Gastrocnemius medialis (tissue), 4 donors: ENCODE measurements at regions not wholly inside any gene's neighbourhood (a gene's known extent, or its start where the extent isn't known, plus 50 kb on each side); places are given as distances from the start of the nearest gene placed in this dataset.

Experiments
- ATAC-seq, 2 donors: fragments of 150-250 bp; one replicate each; pipeline ENCODE4 v1.9.1; 2016
- DNase-seq, 2 donors: peaks; one replicate each; pipeline ENCODE4 v3.0.0-alpha.2; 2019
- H3K27ac ChIP-seq, 4 donors: fragments of 200-600 bp; sonication (generic); 1 replicate in 1 of 4; 2 replicates in 3 of 4; pipeline ENCODE4 v1.5.1; 2016 to 2018; ENCODE audit warnings: mild to moderate bottlenecking in 2 of 4, moderate library complexity in 1 of 4
- H3K27me3 ChIP-seq, 3 donors: fragments of 200-600 bp; sonication (generic) in 2 of 3; 1 replicate in 1 of 3; 2 replicates in 2 of 3; pipeline versions ENCODE4 v1.5.1 to v1.6.0; 2016 to 2019; ENCODE audit warnings: mild to moderate bottlenecking in 1 of 3, moderate library complexity in 1 of 3
- H3K36me3 ChIP-seq, 2 donors: fragments of 200-600 bp; sonication (generic) in 1 of 2; one replicate each; pipeline ENCODE4 v1.5.1; 2017 to 2018
- H3K4me1 ChIP-seq, 2 donors: fragments of 200-600 bp; sonication (generic) in 1 of 2; one replicate each; pipeline ENCODE4 v1.5.1; 2016 to 2017; ENCODE audit warnings: mild to moderate bottlenecking in 2 of 2
- H3K4me3 ChIP-seq, 4 donors: fragments of 200-600 bp; sonication (generic) in 3 of 4; 1 replicate in 1 of 4; 2 replicates in 3 of 4; pipeline ENCODE4 v1.5.1; 2016 to 2019; ENCODE audit warnings: mild to moderate bottlenecking in 2 of 4
- H3K9me3 ChIP-seq, 3 donors: fragments of 200-600 bp; sonication (generic) in 2 of 3; 1 replicate in 1 of 3; 2 replicates in 2 of 3; pipeline ENCODE4 v1.5.1; 2016 to 2019
- POLR2A ChIP-seq, 2 donors: fragments of 450-650 bp; IDR thresholded peaks; one replicate each; pipeline ENCODE4 v1.6.1; 2017; ENCODE audit warnings: antibody characterized with exemption in 2 of 2, mild to moderate bottlenecking in 2 of 2, moderate library complexity in 2 of 2
- in situ Hi-C, 4 donors: fragments of 200-750 bp; cut with MboI; loops; one replicate each; pipeline versions ENCODE4 v1.15.0 to v1.8.0; 2017; ENCODE audit warnings: low sequenced_read_pairs in 4 of 4
- intact Hi-C: fragments of 100-400 bp; cut with DNase I; formaldehyde crosslinking; loops from one replicate; pipeline ENCODE4 v1.15.1; 2023; ENCODE audit warnings: low total_unique reads
- TF ChIP-seq, protein P1 (sequence below), 5 experiments: fragments of 450-650 bp in 3 of 5; fragments of 200-600 bp in 2 of 5; sonication (generic) in 2 of 5; IDR thresholded peaks in 4 of 5; conservative IDR thresholded peaks in 1 of 5; 1 replicate in 4 of 5; 2 replicates in 1 of 5; pipeline ENCODE4 v1.5.1; 2016 to 2019; ENCODE audit warnings: antibody characterized with exemption in 5 of 5, mild to moderate bottlenecking in 3 of 5, moderate library complexity in 3 of 5

DNA sequence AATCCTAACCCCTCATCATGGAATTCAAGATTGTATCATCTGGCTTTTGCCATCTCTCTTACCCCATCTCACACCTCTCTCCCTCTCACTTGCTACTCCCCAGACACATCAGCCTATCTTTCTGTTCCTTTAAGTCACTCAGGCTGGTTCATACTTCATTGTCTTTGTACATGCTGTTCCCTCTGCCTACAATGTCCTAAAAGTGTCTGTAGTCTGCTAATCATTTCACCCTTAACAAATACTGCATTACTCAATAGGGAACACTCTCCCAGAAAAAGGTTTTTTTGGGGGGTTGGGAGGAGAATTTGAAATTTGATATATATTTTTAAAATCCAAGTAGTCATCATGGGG lies 146.2 kb upstream of the KLF7 start:
- H3K4me3 ChIP-seq = no peak overlapping the region
- H3K36me3 ChIP-seq = no peaks in the 10 kb centered on the region
- H3K4me1 ChIP-seq = peaks cover 6 to 14% of the 10 kb centered on the region in 2 donors
- TF ChIP-seq POLR2A (IDR thresholded peaks at IDR 0.05) = no peak
- TF ChIP-seq, protein P1, sequence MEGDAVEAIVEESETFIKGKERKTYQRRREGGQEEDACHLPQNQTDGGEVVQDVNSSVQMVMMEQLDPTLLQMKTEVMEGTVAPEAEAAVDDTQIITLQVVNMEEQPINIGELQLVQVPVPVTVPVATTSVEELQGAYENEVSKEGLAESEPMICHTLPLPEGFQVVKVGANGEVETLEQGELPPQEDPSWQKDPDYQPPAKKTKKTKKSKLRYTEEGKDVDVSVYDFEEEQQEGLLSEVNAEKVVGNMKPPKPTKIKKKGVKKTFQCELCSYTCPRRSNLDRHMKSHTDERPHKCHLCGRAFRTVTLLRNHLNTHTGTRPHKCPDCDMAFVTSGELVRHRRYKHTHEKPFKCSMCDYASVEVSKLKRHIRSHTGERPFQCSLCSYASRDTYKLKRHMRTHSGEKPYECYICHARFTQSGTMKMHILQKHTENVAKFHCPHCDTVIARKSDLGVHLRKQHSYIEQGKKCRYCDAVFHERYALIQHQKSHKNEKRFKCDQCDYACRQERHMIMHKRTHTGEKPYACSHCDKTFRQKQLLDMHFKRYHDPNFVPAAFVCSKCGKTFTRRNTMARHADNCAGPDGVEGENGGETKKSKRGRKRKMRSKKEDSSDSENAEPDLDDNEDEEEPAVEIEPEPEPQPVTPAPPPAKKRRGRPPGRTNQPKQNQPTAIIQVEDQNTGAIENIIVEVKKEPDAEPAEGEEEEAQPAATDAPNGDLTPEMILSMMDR (IDR thresholded peaks at IDR 0.05 in 4 of 5, conservative IDR thresholded peaks at IDR 0.05 in 1 of 5) = no peak
- DNase-seq (no peak), ATAC-seq (peak; percentile 31 to 35)
- intact Hi-C loops = no loop called here
- no peaks in the 10 kb centered on the region for H3K9me3 ChIP-seq
- H3K27ac ChIP-seq = peak overlapping the region in 3 of 4 donors; percentile 5 to 57 (median 6)
- in situ Hi-C loops = no loop called here
- H3K27me3 ChIP-seq = no peaks in the 10 kb centered on the region

DNA sequence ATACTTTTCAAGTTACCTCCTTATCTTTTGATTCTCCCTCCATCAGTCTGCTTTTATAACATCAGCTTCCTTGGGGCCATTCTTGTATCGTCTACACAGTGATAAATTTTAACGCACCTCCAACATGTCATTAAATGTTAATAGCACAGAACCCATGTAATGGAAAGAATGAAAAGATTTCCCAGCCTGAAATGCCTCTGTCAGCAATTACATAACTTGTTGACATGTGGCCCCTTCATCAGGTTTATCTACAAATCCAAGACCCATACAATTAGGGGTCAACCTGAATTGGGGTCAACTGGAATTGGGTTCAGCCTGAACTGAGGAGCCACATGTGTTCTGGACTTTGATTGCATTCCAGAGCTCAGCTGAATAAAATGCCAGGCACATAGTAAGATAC lies 148.2 kb upstream of the KLF7 start:
- no peaks in the 10 kb centered on the region for H3K9me3 ChIP-seq
- in situ Hi-C loops (no loop called here), intact Hi-C loops (no loop called here)
- no peak for ATAC-seq
- H3K36me3 ChIP-seq = no peaks in the 10 kb centered on the region
- DNase-seq = no peak
- no peaks in the 10 kb centered on the region for H3K27me3 ChIP-seq
- H3K4me3 ChIP-seq = no peak overlapping the region
- peaks cover 6 to 14% of the 10 kb centered on the region in 2 donors for H3K4me1 ChIP-seq
- H3K27ac ChIP-seq = no peak overlapping the region
- TF ChIP-seq POLR2A (IDR thresholded peaks at IDR 0.05) = no peak
- TF ChIP-seq, protein P1 (IDR thresholded peaks at IDR 0.05 in 4 of 5, conservative IDR thresholded peaks at IDR 0.05 in 1 of 5) = no peak

DNA sequence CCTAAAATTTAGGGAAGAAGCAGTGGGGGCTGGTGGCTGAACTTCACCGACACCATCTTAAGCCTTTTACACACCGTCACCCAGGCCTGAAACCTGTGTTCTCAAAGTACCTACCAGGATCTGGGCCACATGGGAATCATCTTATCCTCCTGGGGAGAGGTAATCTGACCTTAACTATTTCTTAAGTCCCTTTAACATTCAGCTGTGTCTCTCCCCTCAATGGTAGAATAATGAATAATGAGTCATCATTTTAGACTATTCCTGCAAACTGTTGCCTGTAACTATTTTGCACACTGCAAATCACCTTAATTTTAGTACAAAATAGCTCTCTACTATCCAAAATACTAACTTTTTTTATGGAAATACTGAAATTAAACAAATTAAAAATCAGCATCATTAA lies 149.4 kb upstream of the KLF7 start:
- ATAC-seq = no peak
- H3K27ac ChIP-seq = no peak overlapping the region
- no peaks in the 10 kb centered on the region for H3K27me3 ChIP-seq
- no peak for DNase-seq
- no peaks in the 10 kb centered on the region for H3K9me3 ChIP-seq
- peaks cover 6 to 14% of the 10 kb centered on the region in 2 donors for H3K4me1 ChIP-seq
- in situ Hi-C loops (no loop called here), intact Hi-C loops (no loop called here)
- H3K4me3 ChIP-seq = no peak overlapping the region
- TF ChIP-seq, protein P1 (IDR thresholded peaks at IDR 0.05 in 4 of 5, conservative IDR thresholded peaks at IDR 0.05 in 1 of 5) = no peak
- TF ChIP-seq POLR2A (IDR thresholded peaks at IDR 0.05) = no peak
- H3K36me3 ChIP-seq = no peaks in the 10 kb centered on the region

DNA sequence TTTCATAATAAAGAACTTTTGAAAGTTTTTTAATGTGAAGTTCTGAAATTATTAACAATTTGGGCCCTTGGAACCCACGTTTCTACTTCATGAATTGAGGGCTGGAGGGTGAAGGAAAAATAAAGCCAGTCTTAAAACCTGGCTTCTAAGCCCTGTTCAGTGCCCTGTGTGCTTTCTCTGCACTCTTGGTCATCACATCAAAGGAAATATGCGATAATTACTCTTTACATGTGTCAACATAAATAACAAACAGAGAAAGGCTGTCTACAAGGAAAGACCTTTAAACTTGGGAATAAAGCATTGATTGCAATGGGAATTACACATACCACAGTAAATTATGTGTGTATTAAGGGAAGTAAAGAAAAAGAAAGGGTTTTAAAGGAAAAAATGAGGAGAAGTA lies 150.7 kb upstream of the KLF7 start:
- Histone ChIP-seq H3K36me3 (no peaks in the 10 kb centered on the region), H3K27ac (no peak overlapping the region), H3K4me3 (no peak overlapping the region), H3K9me3 (no peaks in the 10 kb centered on the region), H3K4me1 (peaks cover 0 to 6% of the 10 kb centered on the region in 2 donors), H3K27me3 (no peaks in the 10 kb centered on the region)
- no peak for ATAC-seq
- no peak for TF ChIP-seq POLR2A (IDR thresholded peaks at IDR 0.05)
- TF ChIP-seq, protein P1 (IDR thresholded peaks at IDR 0.05 in 4 of 5, conservative IDR thresholded peaks at IDR 0.05 in 1 of 5) = no peak
- no peak for DNase-seq
- intact Hi-C loops = no loop called here
- in situ Hi-C loops = no loop called here

DNA sequence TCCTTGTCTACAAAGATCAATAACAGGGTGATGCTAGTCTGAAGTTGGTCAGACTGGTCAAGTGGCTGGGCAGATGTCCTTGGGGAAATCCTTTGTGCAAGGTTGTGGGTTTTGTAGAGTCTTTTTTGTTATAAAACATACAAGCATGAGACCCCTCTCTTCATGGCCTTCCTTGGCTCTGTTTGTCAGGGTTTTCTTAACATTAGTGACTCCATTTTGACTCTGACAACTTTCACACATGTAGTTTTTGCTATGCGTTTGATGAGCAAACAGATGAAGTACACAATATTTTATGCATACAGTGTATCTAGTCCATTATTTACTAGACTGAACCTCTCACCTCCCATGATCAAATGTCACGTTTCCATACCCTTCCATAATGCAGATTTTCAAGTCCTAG lies 151.2 kb upstream of the KLF7 start:
- no peaks in the 10 kb centered on the region for H3K36me3 ChIP-seq

More for the DNA sequence above, 151.2 kb upstream of the KLF7 start:
- in situ Hi-C loops = no loop called here
- Histone ChIP-seq H3K4me1 (peaks cover 0 to 3% of the 10 kb centered on the region in 2 donors), H3K27ac (no peak overlapping the region), H3K27me3 (no peaks in the 10 kb centered on the region), H3K9me3 (no peaks in the 10 kb centered on the region), H3K4me3 (no peak overlapping the region)
- no peak for DNase-seq
- ATAC-seq = no peak
- intact Hi-C loops = no loop called here
- TF ChIP-seq POLR2A (IDR thresholded peaks at IDR 0.05) = no peak
- TF ChIP-seq, protein P1 (IDR thresholded peaks at IDR 0.05 in 4 of 5, conservative IDR thresholded peaks at IDR 0.05 in 1 of 5) = no peak
